ENCODE measurements at regions not wholly inside any gene's neighbourhood (a gene's known extent, or its start where the extent isn't known, plus 50 kb on each side); places are given as distances from the start of the nearest gene placed in this dataset.

DNA sequence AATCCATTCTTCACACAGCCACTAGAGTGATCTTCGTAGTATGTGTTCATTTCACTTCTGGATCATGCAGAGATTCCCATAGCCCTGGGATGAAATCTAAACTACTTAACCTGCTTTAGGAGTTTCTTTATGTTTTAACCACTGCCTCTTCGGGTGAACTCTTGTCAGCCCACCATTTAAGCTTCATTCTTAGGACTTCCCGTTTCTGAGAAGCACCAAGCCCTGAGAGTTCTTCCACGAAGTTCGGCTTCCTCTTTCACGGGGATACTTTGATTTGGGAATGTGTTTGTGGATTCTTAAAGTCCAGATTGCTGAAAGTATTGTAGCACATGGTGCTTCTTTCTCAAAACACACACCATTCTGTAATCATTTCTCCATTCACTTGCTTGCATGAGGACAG, 205.0 kb downstream of the UBE2E3 start:
- TF ChIP-seq POLR2AphosphoS5 (IDR thresholded peaks at IDR 0.05; ENCODE audit: low read depth, low read length) (no peak), RAD21 (IDR thresholded peaks at IDR 0.05; ENCODE audit: low read depth) (no peak), CTCF (IDR thresholded peaks at IDR 0.05 in 2 of 3, conservative IDR thresholded peaks at IDR 0.05 in 1 of 3; ENCODE audit: borderline replicate concordance in 1 of 3, insufficient read depth in 1 of 3, low read depth in 2 of 3, low read length in 2 of 3) (no peak), SRF (IDR thresholded peaks at IDR 0.05; ENCODE audit: low read depth) (no peak), EZH2 (IDR thresholded peaks at IDR 0.05) (no peak), POLR2A (IDR thresholded peaks at IDR 0.05; ENCODE audit: borderline replicate concordance, extremely low read depth, insufficient read depth, insufficient read length) (no peak)
- TF ChIP-seq, protein P1, sequence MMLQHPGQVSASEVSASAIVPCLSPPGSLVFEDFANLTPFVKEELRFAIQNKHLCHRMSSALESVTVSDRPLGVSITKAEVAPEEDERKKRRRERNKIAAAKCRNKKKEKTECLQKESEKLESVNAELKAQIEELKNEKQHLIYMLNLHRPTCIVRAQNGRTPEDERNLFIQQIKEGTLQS (IDR thresholded peaks at IDR 0.05), result no peak
- TF ChIP-seq, protein P2, sequence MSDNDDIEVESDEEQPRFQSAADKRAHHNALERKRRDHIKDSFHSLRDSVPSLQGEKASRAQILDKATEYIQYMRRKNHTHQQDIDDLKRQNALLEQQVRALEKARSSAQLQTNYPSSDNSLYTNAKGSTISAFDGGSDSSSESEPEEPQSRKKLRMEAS (IDR thresholded peaks at IDR 0.05), result no peak

All from HCT116 (cell line).